Activated CD4-positive, alpha-beta T cell treated with anti-CD3 and anti-CD28 coated beads, Interleukin-2, amount 10 ng/mL, durations not matched to agents 24 days and 14 days (primary cell): ENCODE measurements at regions not wholly inside any gene's neighbourhood (a gene's known extent, or its start where the extent isn't known, plus 50 kb on each side); places are given as distances from the start of the nearest gene placed in this dataset.

Source experiments
- DNase-seq: peaks from one replicate; pipeline ENCODE4 v3.0.0; 2022
- H3K27ac Mint-ChIP-seq: one replicate; pipeline ENCODE4 v1.8.0; 2022; ENCODE audit warnings: mild to moderate bottlenecking, mixed read lengths
- H3K27me3 Mint-ChIP-seq: one replicate; pipeline ENCODE4 v1.8.0; 2022; ENCODE audit warnings: mixed read lengths
- H3K36me3 Mint-ChIP-seq: one replicate; pipeline ENCODE4 v1.8.0; 2022; ENCODE audit warnings: low read depth, mild to moderate bottlenecking, mixed read lengths
- H3K4me1 Mint-ChIP-seq: one replicate; pipeline ENCODE4 v1.8.0; 2021; ENCODE audit warnings: mixed read lengths
- H3K4me3 Mint-ChIP-seq: one replicate; pipeline ENCODE4 v1.8.0; 2022; ENCODE audit warnings: mild to moderate bottlenecking, moderate library complexity, mixed read lengths
- H3K9me3 Mint-ChIP-seq: one replicate; pipeline ENCODE4 v1.8.0; 2021; ENCODE audit warnings: mixed read lengths
- intact Hi-C: fragments of 100-400 bp; cut with micrococcal nuclease; formaldehyde crosslinking; loops from one replicate; pipeline ENCODE4 v1.15.1; 2023

GRCh38 chr3:20346369-20346768 lies 160.4 kb upstream of the SGO1 start:
- H3K4me3 Mint-ChIP-seq, result no peak overlapping the region
- no peak overlapping the region for H3K27ac Mint-ChIP-seq
- H3K4me1 Mint-ChIP-seq, result no peaks in the 10 kb centered on the region
- no peaks in the 10 kb centered on the region for H3K27me3 Mint-ChIP-seq
- H3K36me3 Mint-ChIP-seq, result no peaks in the 10 kb centered on the region
- intact Hi-C loops, result no loop called here
- no peaks in the 10 kb centered on the region for H3K9me3 Mint-ChIP-seq
- DNase-seq, result no peak

GRCh38 chr3:20344400-20344959 lies 158.5 kb upstream of the SGO1 start:
- Mint-ChIP-seq H3K36me3 (no peaks in the 10 kb centered on the region), H3K4me3 (no peak overlapping the region), H3K4me1 (no peaks in the 10 kb centered on the region), H3K27me3 (no peaks in the 10 kb centered on the region), H3K27ac (no peak overlapping the region), H3K9me3 (no peaks in the 10 kb centered on the region)
- no peak for DNase-seq
- intact Hi-C loops, result loop anchor here (5.0 kb wide), 1 partner anchor 1773 kb away; no protein-coding TSS in a partner anchor

GRCh38 chr3:20343790-20344189 lies 157.8 kb upstream of the SGO1 start:
- no peaks in the 10 kb centered on the region for H3K9me3 Mint-ChIP-seq
- no peak overlapping the region for H3K27ac Mint-ChIP-seq
- H3K27me3 Mint-ChIP-seq, result no peaks in the 10 kb centered on the region
- no peak overlapping the region for H3K4me3 Mint-ChIP-seq
- intact Hi-C loops, result loop anchor here (5.0 kb wide), 1 partner anchor 1774 kb away; no protein-coding TSS in a partner anchor
- no peak for DNase-seq
- H3K36me3 Mint-ChIP-seq, result no peaks in the 10 kb centered on the region
- no peaks in the 10 kb centered on the region for H3K4me1 Mint-ChIP-seq

- Mint-ChIP-seq H3K36me3 (no peaks in the 10 kb centered on the region), H3K9me3 (no peaks in the 10 kb centered on the region)
- intact Hi-C loops, result loop anchor here (5.0 kb wide), 1 partner anchor 1777 kb away; no protein-coding TSS in a partner anchor
Measured at GRCh38 chr3:20340324-20340928, 154.4 kb upstream of the SGO1 start.

GRCh38 chr3:20336572-20336971 lies 150.6 kb upstream of the SGO1 start:
- Mint-ChIP-seq H3K27me3 (peaks cover 10% of the 10 kb centered on the region), H3K27ac (no peak overlapping the region), H3K4me3 (no peak overlapping the region), H3K4me1 (no peaks in the 10 kb centered on the region), H3K36me3 (no peaks in the 10 kb centered on the region), H3K9me3 (no peaks in the 10 kb centered on the region)
- DNase-seq, result no peak
- intact Hi-C loops, result no loop called here

More at GRCh38 chr3:20340324-20340928, 154.4 kb upstream of the SGO1 start:
- H3K4me1 Mint-ChIP-seq, result no peaks in the 10 kb centered on the region
- no peak overlapping the region for H3K27ac Mint-ChIP-seq
- peaks cover 2% of the 10 kb centered on the region for H3K27me3 Mint-ChIP-seq
- no peak overlapping the region for H3K4me3 Mint-ChIP-seq
- peak; percentile 89 for DNase-seq

- Mint-ChIP-seq H3K9me3 (no peaks in the 10 kb centered on the region), H3K4me1 (no peaks in the 10 kb centered on the region), H3K27me3 (peaks cover 10% of the 10 kb centered on the region), H3K4me3 (no peak overlapping the region), H3K36me3 (no peaks in the 10 kb centered on the region), H3K27ac (no peak overlapping the region)
- intact Hi-C loops, result no loop called here
- no peak for DNase-seq
Measured at GRCh38 chr3:20334842-20335241, 148.8 kb upstream of the SGO1 start.

GRCh38 chr3:20327889-20328288 lies 141.9 kb upstream of the SGO1 start:
- peaks cover 1% of the 10 kb centered on the region for H3K27me3 Mint-ChIP-seq
- no peaks in the 10 kb centered on the region for H3K4me1 Mint-ChIP-seq
- intact Hi-C loops, result no loop called here
- H3K36me3 Mint-ChIP-seq, result no peaks in the 10 kb centered on the region
- H3K4me3 Mint-ChIP-seq, result no peak overlapping the region
- H3K27ac Mint-ChIP-seq, result no peak overlapping the region
- no peak for DNase-seq
- no peaks in the 10 kb centered on the region for H3K9me3 Mint-ChIP-seq

- DNase-seq, result no peak
- Mint-ChIP-seq H3K36me3 (no peaks in the 10 kb centered on the region), H3K4me3 (no peak overlapping the region), H3K9me3 (no peaks in the 10 kb centered on the region), H3K27ac (no peak overlapping the region), H3K27me3 (no peaks in the 10 kb centered on the region), H3K4me1 (no peaks in the 10 kb centered on the region)
- intact Hi-C loops, result no loop called here
Measured at GRCh38 chr3:20326541-20326940, 140.5 kb upstream of the SGO1 start.

- Mint-ChIP-seq H3K4me3 (no peak overlapping the region), H3K27ac (no peak overlapping the region), H3K27me3 (no peaks in the 10 kb centered on the region), H3K4me1 (no peaks in the 10 kb centered on the region), H3K9me3 (no peaks in the 10 kb centered on the region), H3K36me3 (no peaks in the 10 kb centered on the region)
- intact Hi-C loops, result no loop called here
- no peak for DNase-seq
Measured at GRCh38 chr3:20325563-20325962, 139.6 kb upstream of the SGO1 start.

- Mint-ChIP-seq H3K36me3 (no peaks in the 10 kb centered on the region), H3K4me3 (no peak overlapping the region), H3K4me1 (no peaks in the 10 kb centered on the region), H3K27me3 (no peaks in the 10 kb centered on the region), H3K27ac (no peak overlapping the region), H3K9me3 (no peaks in the 10 kb centered on the region)
- intact Hi-C loops, result no loop called here
- DNase-seq, result no peak
Measured at GRCh38 chr3:20324664-20325478, 138.9 kb upstream of the SGO1 start.

- intact Hi-C loops, result no loop called here
Measured at GRCh38 chr3:20323307-20323927, 137.4 kb upstream of the SGO1 start.

GRCh38 chr3:20322085-20322484 lies 136.1 kb upstream of the SGO1 start:
- Mint-ChIP-seq H3K9me3 (no peaks in the 10 kb centered on the region), H3K27ac (no peak overlapping the region), H3K4me1 (no peaks in the 10 kb centered on the region), H3K4me3 (no peak overlapping the region), H3K36me3 (no peaks in the 10 kb centered on the region), H3K27me3 (no peaks in the 10 kb centered on the region)
- DNase-seq, result no peak
- intact Hi-C loops, result no loop called here

More at GRCh38 chr3:20323307-20323927, 137.4 kb upstream of the SGO1 start:
- Mint-ChIP-seq H3K27me3 (no peaks in the 10 kb centered on the region), H3K36me3 (no peaks in the 10 kb centered on the region), H3K4me1 (no peaks in the 10 kb centered on the region), H3K27ac (no peak overlapping the region), H3K4me3 (no peak overlapping the region), H3K9me3 (no peaks in the 10 kb centered on the region)
- DNase-seq, result no peak

- Mint-ChIP-seq H3K36me3 (no peaks in the 10 kb centered on the region), H3K9me3 (no peaks in the 10 kb centered on the region), H3K27me3 (no peaks in the 10 kb centered on the region), H3K4me3 (no peak overlapping the region), H3K4me1 (no peaks in the 10 kb centered on the region), H3K27ac (no peak overlapping the region)
- no peak for DNase-seq
- intact Hi-C loops, result no loop called here
Measured at GRCh38 chr3:20321391-20322047, 135.5 kb upstream of the SGO1 start.
